Body of pancreas (tissue), 4 donors: ENCODE measurements at regions not wholly inside any gene's neighbourhood (a gene's known extent, or its start where the extent isn't known, plus 50 kb on each side); places are given as distances from the start of the nearest gene placed in this dataset.

ENCODE experiments used
- CTCF ChIP-seq, 7 experiments: fragments of 450-650 bp in 4 of 7; fragments of 200-600 bp in 3 of 7; sonication (generic) in 3 of 7; IDR thresholded peaks; one replicate each; pipeline ENCODE4 v1.5.1; 2016 to 2019; ENCODE audit warnings: antibody characterized with exemption in 7 of 7
- POLR2A ChIP-seq, 3 donors: fragments of 450-650 bp; IDR thresholded peaks; one replicate each; pipeline ENCODE4 v1.6.1; 2016; ENCODE audit warnings: antibody characterized with exemption in 3 of 3, mild to moderate bottlenecking in 2 of 3

GRCh38 chr12:33634544-33634943 is 194.9 kb upstream of the SYT10 start:
- TF ChIP-seq POLR2A (IDR thresholded peaks at IDR 0.05) (no peak), CTCF (IDR thresholded peaks at IDR 0.05) (no peak)
